ENCODE measurements at regions not wholly inside any gene's neighbourhood (a gene's known extent, or its start where the extent isn't known, plus 50 kb on each side); places are given as distances from the start of the nearest gene placed in this dataset.

DNA sequence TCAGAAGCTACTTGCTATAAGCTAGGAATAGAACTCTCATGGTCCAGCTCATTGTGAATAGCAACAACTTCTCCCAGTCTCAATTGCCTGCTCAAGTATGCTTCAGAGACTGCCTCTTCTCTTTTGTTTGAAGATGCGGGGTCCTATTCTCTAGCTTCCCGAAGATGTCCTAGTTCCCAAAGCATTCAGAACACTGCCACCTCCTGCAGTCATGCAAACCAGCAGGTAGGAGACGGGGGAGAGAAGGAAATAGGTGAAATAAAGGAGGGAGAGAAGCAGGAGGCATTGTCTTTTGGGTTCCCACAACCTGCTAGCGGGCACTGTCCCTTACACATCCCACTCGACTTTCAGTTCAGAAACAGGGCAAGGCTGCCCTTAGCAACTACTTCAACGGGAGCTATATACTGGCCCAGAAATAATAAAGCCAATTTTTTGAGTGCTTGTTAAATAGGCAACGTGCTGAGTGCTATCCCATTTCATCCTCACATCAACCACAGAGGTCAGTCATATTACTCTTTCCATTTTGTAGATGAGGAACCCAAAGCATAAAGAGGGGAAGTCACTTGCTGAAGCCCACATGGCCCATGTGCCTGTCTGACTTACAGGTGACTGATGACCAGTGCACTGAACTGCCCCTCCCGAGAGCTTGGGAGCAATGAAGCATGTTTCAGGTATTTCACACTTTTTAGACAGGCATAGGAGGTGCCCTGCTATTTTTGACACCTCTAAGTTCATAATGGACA lies 61.9 kb upstream of the ATXN1 start (continued):
- TF ChIP-seq, protein P1, sequence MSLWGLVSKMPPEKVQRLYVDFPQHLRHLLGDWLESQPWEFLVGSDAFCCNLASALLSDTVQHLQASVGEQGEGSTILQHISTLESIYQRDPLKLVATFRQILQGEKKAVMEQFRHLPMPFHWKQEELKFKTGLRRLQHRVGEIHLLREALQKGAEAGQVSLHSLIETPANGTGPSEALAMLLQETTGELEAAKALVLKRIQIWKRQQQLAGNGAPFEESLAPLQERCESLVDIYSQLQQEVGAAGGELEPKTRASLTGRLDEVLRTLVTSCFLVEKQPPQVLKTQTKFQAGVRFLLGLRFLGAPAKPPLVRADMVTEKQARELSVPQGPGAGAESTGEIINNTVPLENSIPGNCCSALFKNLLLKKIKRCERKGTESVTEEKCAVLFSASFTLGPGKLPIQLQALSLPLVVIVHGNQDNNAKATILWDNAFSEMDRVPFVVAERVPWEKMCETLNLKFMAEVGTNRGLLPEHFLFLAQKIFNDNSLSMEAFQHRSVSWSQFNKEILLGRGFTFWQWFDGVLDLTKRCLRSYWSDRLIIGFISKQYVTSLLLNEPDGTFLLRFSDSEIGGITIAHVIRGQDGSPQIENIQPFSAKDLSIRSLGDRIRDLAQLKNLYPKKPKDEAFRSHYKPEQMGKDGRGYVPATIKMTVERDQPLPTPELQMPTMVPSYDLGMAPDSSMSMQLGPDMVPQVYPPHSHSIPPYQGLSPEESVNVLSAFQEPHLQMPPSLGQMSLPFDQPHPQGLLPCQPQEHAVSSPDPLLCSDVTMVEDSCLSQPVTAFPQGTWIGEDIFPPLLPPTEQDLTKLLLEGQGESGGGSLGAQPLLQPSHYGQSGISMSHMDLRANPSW (CRISPR knock-in tag; IDR thresholded peaks at IDR 0.05) = no peak
- TF ChIP-seq NEUROD1 (IDR thresholded peaks at IDR 0.05; ENCODE audit: borderline replicate concordance, low read depth, low read length, partially characterized antibody) (no peak), BMI1 (IDR thresholded peaks at IDR 0.05; ENCODE audit: low read length) (no peak), COPS2 (conservative IDR thresholded peaks at IDR 0.05) (no peak), CEBPG (CRISPR knock-in tag; IDR thresholded peaks at IDR 0.05) (no peak), CEBPG (tag; conservative IDR thresholded peaks at IDR 0.05 in 1 of 2, IDR thresholded peaks at IDR 0.05 in 1 of 2) (no peak), BHLHE40 (IDR thresholded peaks at IDR 0.05; ENCODE audit: low read length) (no peak), ZNF23 (CRISPR knock-in tag; IDR thresholded peaks at IDR 0.05) (no peak)
- TF ChIP-seq, protein P2, sequence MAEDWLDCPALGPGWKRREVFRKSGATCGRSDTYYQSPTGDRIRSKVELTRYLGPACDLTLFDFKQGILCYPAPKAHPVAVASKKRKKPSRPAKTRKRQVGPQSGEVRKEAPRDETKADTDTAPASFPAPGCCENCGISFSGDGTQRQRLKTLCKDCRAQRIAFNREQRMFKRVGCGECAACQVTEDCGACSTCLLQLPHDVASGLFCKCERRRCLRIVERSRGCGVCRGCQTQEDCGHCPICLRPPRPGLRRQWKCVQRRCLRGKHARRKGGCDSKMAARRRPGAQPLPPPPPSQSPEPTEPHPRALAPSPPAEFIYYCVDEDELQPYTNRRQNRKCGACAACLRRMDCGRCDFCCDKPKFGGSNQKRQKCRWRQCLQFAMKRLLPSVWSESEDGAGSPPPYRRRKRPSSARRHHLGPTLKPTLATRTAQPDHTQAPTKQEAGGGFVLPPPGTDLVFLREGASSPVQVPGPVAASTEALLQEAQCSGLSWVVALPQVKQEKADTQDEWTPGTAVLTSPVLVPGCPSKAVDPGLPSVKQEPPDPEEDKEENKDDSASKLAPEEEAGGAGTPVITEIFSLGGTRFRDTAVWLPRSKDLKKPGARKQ (CRISPR knock-in tag; IDR thresholded peaks at IDR 0.05) = no peak

Data from K562 (cell line).